ENCODE measurements at regions not wholly inside any gene's neighbourhood (a gene's known extent, or its start where the extent isn't known, plus 50 kb on each side); places are given as distances from the start of the nearest gene placed in this dataset.

DNA sequence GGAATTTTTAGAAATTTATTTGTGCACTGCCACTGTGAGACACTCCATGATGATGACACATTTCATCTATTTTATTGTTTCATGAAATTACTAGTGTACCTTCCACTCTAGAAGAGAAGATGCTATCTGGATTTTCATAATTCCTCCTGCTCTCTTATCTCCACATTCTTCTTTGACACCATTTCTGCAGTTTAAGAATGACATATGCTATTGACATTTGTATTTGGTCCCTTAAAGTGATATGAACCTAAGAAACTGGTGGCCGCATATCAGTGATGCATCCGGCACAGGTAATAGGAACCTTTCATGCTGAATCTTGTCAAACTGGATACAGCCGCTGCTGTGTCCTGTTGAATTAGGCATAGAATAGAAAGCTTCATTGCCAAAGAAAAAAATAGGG is 696.3 kb downstream of the TMEM121 start:
- TF ChIP-seq HNRNPL (IDR thresholded peaks at IDR 0.05; ENCODE audit: low read depth, low read length): no peak
- TF ChIP-seq EZH2 (conservative IDR thresholded peaks at IDR 0.05; ENCODE audit: low read depth, low read length): no peak
- no peak for TF ChIP-seq ZMAT3 (CRISPR knock-in tag; conservative IDR thresholded peaks at IDR 0.05)
- TF ChIP-seq POLR2AphosphoS5 (IDR thresholded peaks at IDR 0.05; ENCODE audit: low read depth, low read length): no peak
- no peak for TF ChIP-seq MEIS1 (CRISPR knock-in tag; IDR thresholded peaks at IDR 0.05; ENCODE audit: borderline replicate concordance)
- TF ChIP-seq ZFP37 (CRISPR knock-in tag; IDR thresholded peaks at IDR 0.05; ENCODE audit: borderline replicate concordance): no peak
- TF ChIP-seq ZNF713 (CRISPR knock-in tag; IDR thresholded peaks at IDR 0.05): no peak
- no peak for TF ChIP-seq EP300 (IDR thresholded peaks at IDR 0.05; ENCODE audit: low read depth in 2 of 2, low read length in 2 of 2)
- no peak for TF ChIP-seq EP300 (CRISPR knock-in tag; IDR thresholded peaks at IDR 0.05; ENCODE audit: borderline replicate concordance)
- no peak for TF ChIP-seq TMF1 (CRISPR knock-in tag; IDR thresholded peaks at IDR 0.05; ENCODE audit: low read depth)
- no peak for TF ChIP-seq KMT2B (CRISPR knock-in tag; IDR thresholded peaks at IDR 0.05)
- no peak for TF ChIP-seq POLR2A (IDR thresholded peaks at IDR 0.05; ENCODE audit: insufficient read depth in 1 of 2, low read depth in 2 of 2, low read length in 2 of 2)
- TF ChIP-seq, protein P1, sequence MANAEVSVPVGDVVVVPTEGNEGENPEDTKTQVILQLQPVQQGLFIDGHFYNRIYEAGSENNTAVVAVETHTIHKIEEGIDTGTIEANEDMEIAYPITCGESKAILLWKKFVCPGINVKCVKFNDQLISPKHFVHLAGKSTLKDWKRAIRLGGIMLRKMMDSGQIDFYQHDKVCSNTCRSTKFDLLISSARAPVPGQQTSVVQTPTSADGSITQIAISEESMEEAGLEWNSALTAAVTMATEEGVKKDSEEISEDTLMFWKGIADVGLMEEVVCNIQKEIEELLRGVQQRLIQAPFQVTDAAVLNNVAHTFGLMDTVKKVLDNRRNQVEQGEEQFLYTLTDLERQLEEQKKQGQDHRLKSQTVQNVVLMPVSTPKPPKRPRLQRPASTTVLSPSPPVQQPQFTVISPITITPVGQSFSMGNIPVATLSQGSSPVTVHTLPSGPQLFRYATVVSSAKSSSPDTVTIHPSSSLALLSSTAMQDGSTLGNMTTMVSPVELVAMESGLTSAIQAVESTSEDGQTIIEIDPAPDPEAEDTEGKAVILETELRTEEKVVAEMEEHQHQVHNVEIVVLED (CRISPR knock-in tag; IDR thresholded peaks at IDR 0.05; ENCODE audit: borderline replicate concordance): no peak
- TF ChIP-seq FOSL2 (CRISPR knock-in tag; IDR thresholded peaks at IDR 0.05): no peak
- TF ChIP-seq POLR2G (IDR thresholded peaks at IDR 0.05; ENCODE audit: low read depth, low read length): no peak

Data from HepG2 (cell line).